ENCODE measurements at regions not wholly inside any gene's neighbourhood (a gene's known extent, or its start where the extent isn't known, plus 50 kb on each side); places are given as distances from the start of the nearest gene placed in this dataset.

GRCh38 chr11:47904808-47905207, 56.7 kb upstream of the NUP160 start:
- ChIA-PET CTCF (interaction anchor here (1.3 kb wide), 1 partner anchor 10 kb away, joined by 3 read pairs; no protein-coding TSS in a partner anchor), POLR2A (no interaction called here)
- no peak for DNase-seq (ENCODE audit: extremely low spot score)
- no peak for TF ChIP-seq CTCF (IDR thresholded peaks at IDR 0.05; ENCODE audit: control extremely low read depth, extremely low read depth, low read depth, missing control alignments)

GRCh38 chr11:47904048-47904447, 55.9 kb upstream of the NUP160 start:
- DNase-seq (ENCODE audit: extremely low spot score) = no peak
- no peak for TF ChIP-seq CTCF (IDR thresholded peaks at IDR 0.05; ENCODE audit: control extremely low read depth, extremely low read depth, low read depth, missing control alignments)
- CTCF ChIA-PET = interaction anchor here (1.2 to 1.3 kb wide), 2 partner anchors 11 to 28 kb away, joined by 3 read pairs; no protein-coding TSS in a partner anchor
- POLR2A ChIA-PET = no interaction called here

- ChIA-PET CTCF (no interaction called here), POLR2A (no interaction called here)
- DNase-seq (ENCODE audit: extremely low spot score) = peak; percentile 73
- TF ChIP-seq CTCF (IDR thresholded peaks at IDR 0.05; ENCODE audit: control extremely low read depth, extremely low read depth, low read depth, missing control alignments) = no peak
Measured at GRCh38 chr11:47899801-47900200, 51.7 kb upstream of the NUP160 start.
